HG02798 (cell line): ENCODE measurements at regions not wholly inside any gene's neighbourhood (a gene's known extent, or its start where the extent isn't known, plus 50 kb on each side); places are given as distances from the start of the nearest gene placed in this dataset.
"Not testable (repeated sequence)": the region's sequence is repeated elsewhere in the genome, so short reads cannot be mapped to it uniquely, and the experiment has no call there.

Experiments
- ATAC-seq: cut with Tn5 transposase; IDR thresholded peaks from one replicate; pipeline ENCODE4 v1.9.1; 2021; ENCODE audit warnings: mild to moderate bottlenecking; ENCODE audit not compliant: unreplicated experiment, poor library complexity

GRCh38 chr5:102554082-102554481, 55.3 kb upstream of the SLCO6A1 start:
- ATAC-seq = no peak

DNA sequence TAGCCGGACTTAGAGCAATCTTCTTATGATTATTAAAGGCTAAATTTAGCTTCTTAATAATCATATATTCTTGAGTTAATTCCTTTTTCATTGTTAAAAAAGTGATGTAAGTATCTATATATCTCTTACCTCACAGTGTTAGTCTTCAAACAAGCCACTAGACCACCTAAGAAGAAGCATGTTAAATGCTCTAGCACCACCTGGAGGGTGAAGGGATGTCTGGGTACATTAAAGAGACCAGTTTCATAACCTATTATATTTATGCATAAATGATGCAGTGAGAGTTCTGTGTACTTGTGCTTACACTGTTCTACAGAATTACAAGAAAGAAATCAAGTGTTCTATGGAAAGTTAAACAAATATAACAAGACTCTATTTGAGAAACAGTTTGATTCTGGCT, 55.9 kb upstream of the SLCO6A1 start:
- peak; percentile 40 for ATAC-seq

DNA sequence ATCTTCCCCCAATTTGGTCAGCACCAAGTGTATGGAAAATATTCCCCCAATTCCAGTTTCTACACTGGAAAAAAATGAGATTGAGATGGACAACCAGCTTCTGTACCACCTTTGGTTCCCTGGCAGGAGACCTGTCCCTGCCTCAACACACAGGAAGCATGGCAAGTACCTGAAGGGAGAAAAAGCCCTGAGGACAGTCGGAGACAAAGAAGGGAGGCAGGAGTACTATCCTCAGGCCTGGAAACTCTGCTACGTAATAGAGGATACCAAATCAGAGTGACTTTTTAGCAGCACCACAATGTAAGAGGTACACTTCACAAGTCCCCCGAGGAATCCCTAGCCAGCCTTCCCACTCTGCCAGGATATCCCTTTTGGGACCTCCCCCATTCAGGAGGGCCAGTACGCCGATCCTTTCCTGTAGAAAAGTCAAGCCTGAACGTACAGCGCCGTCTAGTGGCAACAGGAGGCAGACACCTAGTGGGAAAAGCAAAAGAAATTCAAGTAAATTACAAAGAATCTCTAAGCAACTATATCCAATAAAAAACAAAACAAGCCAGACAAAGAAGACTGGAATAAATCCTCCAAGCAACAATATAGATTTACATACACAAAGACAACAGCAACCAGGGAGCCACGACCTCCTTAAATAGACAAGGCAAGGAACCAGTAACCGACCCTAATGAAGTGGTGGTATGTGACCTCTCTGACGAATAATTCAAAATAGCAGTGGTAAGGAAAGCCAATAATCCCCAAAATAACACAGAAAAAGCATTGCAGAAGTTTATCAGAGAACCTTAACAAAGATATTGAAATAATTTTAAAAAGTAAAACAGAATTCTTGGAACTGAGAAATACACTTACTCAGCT, 63.3 kb upstream of the SLCO6A1 start:
- ATAC-seq = peak; percentile 80

- no peak for ATAC-seq
Measured at GRCh38 chr5:102570747-102571146, 71.9 kb upstream of the SLCO6A1 start.

- ATAC-seq = no peak
Measured at GRCh38 chr5:102578362-102578761, 79.6 kb upstream of the SLCO6A1 start.

GRCh38 chr5:102579379-102579778, 80.6 kb upstream of the SLCO6A1 start:
- no peak for ATAC-seq

DNA sequence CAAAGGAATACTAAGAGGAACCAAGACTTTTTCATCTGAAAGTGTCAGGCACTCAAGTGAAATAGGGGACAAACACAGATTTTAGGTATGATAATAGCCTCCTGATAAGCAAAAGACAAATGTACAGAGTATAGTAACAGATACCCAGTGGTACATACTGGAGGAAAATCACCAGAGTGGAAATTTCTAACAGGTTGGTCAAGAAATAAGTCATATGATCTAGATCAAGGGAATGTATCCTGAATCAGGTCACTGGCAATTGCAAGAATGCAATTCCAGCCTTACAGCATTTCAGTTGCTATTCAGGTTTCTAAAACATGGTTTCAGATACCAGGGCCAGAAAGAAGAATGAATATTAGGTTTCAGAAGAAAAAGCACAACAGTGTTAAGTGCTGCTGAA, 82.2 kb upstream of the SLCO6A1 start:
- ATAC-seq = no peak

GRCh38 chr5:102582696-102583095, 83.9 kb upstream of the SLCO6A1 start:
- no peak for ATAC-seq

DNA sequence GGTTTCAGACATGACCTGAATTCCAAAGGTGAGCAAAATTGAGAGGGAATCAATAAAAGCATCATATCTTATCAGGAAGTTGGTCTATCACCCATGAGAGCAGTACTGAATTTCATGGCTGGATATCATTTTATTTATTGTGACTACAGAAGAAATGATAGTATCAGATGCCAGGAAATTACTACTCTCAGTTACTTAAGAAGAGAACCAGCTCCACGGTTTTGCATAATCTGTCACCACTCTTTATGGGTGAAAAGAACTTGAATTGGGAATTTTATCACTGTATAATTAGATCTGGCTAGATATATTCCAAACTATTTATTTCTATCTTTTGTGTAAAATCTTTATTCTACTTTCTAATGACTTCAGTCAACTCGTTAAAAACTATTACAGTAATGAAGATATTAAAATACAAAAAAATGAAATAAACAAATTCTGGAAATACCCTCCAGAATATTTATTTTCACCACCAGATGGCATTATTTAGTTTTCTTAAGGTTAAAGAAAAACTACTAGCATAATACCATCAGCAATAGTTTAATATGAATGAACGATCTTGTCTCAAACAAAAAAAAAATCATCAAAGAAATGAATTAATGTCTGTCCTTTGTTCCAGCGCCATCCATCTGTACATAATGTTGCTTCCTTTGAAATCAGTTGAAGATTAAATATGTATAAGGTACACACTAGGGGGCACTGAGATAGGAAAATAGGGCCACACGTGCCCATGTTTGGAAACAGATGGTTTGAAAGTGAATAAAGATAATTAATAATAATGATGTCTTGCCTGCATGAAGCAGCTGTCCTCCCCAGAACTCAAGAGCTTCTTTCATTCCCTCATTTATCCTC, 84.7 kb upstream of the SLCO6A1 start:
- no peak for ATAC-seq

DNA sequence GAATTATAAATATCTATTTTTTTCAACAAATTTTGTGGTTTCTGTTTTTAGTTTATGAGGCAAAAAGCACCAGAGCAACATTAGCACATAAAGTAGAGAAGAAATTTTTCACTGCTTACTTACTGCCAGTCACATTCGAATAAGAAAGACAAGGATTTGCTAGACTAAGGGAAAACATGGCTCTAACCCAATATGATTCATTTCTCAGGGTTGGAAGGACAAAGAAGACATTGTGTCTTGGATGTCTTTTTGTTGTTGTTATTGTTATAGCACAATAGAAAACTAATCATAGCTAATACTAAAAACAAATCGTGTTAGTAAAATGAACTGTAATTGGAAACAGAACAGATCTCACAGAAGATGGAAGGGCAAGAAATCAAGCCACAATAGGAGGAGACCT, 90.9 kb upstream of the SLCO6A1 start:
- ATAC-seq = no peak

- no peak for ATAC-seq
Measured at GRCh38 chr5:102590467-102590866, 91.7 kb upstream of the SLCO6A1 start.

GRCh38 chr5:102591650-102592049, 92.8 kb upstream of the SLCO6A1 start:
- peak; percentile 70 for ATAC-seq

DNA sequence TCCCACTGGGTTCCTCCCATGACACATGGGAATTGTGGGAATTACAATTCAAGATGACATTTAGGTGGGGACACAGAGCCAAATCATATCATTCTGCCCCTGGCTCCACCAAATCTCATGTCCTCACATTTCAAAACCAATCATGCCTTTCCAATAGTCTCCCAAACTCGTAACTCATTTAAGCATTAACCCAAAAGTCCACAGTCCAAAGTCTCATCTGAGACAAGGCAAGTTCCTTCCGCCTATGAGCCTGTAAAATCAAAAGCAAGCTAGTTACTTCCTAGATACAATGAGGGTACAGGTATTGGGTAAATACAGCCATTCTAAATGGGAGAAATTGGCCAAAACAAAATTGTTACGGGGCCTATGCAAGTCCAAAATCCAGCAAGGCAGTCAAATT, 93.8 kb upstream of the SLCO6A1 start:
- not testable (repeated sequence) for ATAC-seq

DNA sequence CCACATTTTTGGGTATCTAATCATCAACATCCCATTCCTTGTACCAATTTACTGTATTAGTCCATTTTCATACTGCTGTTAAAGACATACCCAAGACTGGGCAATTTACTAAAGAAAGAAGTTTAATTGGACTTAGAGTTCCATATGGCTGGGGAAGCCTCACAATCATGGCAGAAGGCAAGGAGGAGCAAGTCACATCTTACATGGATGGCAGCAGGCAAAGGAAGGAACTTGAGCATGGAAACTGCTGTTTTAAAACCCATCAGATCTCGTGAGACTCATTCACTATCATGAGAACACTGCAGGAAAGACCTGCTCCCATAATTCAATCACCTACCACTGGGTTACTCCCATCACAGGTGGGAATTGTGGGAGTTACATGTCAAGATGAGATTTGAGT, 95.4 kb upstream of the SLCO6A1 start:
- ATAC-seq = no peak

DNA sequence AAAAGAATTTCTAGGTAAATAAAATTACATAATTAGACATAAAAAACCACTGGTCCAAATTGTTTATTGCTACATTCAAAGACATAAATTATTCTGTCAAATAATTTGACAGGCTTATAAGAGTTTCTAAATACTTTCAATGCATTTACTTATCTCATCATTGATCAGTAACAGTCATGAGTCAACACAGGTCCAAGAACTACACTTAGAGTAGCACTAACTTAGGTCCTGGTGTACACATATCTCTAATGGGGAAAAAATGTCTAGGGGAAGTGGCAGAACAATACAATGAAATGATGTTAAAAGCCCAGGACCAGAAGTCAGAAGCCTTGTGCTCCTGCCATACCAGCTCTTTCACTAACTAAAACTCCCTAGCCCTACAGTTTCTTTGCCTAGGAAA, 96.5 kb upstream of the SLCO6A1 start:
- no peak for ATAC-seq

DNA sequence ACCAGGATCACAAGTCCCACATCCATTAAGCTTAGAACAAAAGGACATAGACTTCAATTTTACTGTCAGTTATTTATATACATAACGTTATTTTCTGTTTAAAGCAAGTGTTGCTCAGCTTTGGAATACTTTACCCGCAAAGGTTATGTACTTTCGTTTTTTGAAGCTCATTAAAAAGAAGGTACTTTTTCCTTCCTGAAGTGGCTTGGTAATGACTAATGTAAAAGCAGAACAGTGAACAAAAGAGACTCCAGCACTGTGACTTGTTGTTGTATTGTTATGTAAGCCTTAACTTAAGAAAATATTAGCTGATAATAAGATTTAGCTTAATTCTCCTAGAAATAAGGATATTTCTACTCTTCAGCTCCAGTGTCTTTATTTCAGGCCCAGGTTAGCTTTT, 97.3 kb upstream of the SLCO6A1 start:
- peak; percentile 77 for ATAC-seq

GRCh38 chr5:102596951-102597350, 98.2 kb upstream of the SLCO6A1 start:
- no peak for ATAC-seq

- ATAC-seq = no peak
Measured at GRCh38 chr5:102599289-102599688, 100.5 kb upstream of the SLCO6A1 start.

DNA sequence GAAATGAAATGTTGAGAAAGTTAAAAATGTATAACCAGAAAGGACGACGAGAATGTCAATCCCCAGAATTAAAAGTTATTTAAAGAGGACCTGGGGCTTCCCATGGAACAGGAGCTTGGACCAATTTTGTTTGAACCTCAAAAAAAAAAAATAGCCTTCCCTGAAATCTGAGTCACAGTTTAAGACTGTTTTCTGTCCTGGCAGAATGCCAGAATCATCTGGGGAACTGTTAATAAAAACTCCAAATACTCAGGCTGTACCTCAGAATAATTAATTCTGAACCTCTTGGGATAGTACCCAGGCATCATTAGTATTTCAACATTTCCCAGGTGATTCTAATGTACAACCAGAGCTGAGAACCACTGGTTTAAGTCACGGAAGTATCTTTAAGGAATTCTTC, 102.2 kb upstream of the SLCO6A1 start:
- ATAC-seq = no peak

GRCh38 chr5:102603670-102604069, 104.9 kb upstream of the SLCO6A1 start:
- no peak for ATAC-seq

- no peak for ATAC-seq
Measured at GRCh38 chr5:102608414-102608813, 109.6 kb upstream of the SLCO6A1 start.
